ENCODE measurements at regions not wholly inside any gene's neighbourhood (a gene's known extent, or its start where the extent isn't known, plus 50 kb on each side); places are given as distances from the start of the nearest gene placed in this dataset.

DNA sequence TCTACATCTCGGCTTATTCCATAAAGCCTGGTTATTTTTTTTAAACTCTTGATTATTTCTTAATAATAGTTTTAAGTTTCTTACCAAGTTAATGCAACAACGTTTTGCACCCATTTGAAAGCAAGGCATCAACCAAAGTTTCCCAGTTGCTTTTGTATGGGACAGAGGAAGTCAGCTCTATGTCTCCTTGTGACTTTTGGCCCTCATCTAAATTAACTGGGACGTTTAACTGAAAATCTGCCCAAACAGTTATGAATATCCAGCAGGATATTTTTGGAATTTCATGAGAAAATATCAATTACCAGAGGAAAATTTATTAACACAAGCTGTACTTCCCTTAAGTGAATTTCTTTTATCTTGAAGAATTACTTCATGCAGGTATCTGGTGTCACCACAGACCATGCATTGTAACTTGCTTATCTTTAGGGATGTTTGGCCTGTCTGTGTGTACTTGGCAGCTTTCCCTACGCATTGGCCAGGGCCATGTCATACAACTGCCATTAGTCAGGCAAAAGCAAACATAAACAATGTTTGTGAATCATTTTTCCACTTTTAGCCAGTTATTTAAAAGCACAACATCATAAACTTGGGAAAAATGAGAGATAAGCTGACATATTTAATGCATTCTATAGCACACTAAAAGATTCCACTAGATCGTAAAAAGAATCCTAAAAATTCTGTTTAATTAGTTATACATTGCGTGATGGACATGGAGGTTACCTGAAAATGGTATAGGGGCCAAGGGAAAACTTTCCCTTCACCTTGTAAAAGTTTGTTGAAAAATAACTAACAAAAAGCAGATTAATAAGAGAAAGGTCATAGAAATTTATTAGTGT is 101.4 kb upstream of the PDE5A start (continued):
- TF ChIP-seq, protein P1, sequence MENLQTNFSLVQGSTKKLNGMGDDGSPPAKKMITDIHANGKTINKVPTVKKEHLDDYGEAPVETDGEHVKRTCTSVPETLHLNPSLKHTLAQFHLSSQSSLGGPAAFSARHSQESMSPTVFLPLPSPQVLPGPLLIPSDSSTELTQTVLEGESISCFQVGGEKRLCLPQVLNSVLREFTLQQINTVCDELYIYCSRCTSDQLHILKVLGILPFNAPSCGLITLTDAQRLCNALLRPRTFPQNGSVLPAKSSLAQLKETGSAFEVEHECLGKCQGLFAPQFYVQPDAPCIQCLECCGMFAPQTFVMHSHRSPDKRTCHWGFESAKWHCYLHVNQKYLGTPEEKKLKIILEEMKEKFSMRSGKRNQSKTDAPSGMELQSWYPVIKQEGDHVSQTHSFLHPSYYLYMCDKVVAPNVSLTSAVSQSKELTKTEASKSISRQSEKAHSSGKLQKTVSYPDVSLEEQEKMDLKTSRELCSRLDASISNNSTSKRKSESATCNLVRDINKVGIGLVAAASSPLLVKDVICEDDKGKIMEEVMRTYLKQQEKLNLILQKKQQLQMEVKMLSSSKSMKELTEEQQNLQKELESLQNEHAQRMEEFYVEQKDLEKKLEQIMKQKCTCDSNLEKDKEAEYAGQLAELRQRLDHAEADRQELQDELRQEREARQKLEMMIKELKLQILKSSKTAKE (CRISPR knock-in tag; IDR thresholded peaks at IDR 0.05; ENCODE audit: borderline replicate concordance), result peak; percentile 37; the same call in 1 of the 2 replicates
- TF ChIP-seq, protein P2, sequence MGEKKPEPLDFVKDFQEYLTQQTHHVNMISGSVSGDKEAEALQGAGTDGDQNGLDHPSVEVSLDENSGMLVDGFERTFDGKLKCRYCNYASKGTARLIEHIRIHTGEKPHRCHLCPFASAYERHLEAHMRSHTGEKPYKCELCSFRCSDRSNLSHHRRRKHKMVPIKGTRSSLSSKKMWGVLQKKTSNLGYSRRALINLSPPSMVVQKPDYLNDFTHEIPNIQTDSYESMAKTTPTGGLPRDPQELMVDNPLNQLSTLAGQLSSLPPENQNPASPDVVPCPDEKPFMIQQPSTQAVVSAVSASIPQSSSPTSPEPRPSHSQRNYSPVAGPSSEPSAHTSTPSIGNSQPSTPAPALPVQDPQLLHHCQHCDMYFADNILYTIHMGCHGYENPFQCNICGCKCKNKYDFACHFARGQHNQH (CRISPR knock-in tag; IDR thresholded peaks at IDR 0.05), result no peak
- TF ChIP-seq ZNF335 (CRISPR knock-in tag; IDR thresholded peaks at IDR 0.05) (no peak), HOXA5 (CRISPR knock-in tag; IDR thresholded peaks at IDR 0.05) (no peak), ZNF746 (CRISPR knock-in tag; IDR thresholded peaks at IDR 0.05) (no peak)

DNA sequence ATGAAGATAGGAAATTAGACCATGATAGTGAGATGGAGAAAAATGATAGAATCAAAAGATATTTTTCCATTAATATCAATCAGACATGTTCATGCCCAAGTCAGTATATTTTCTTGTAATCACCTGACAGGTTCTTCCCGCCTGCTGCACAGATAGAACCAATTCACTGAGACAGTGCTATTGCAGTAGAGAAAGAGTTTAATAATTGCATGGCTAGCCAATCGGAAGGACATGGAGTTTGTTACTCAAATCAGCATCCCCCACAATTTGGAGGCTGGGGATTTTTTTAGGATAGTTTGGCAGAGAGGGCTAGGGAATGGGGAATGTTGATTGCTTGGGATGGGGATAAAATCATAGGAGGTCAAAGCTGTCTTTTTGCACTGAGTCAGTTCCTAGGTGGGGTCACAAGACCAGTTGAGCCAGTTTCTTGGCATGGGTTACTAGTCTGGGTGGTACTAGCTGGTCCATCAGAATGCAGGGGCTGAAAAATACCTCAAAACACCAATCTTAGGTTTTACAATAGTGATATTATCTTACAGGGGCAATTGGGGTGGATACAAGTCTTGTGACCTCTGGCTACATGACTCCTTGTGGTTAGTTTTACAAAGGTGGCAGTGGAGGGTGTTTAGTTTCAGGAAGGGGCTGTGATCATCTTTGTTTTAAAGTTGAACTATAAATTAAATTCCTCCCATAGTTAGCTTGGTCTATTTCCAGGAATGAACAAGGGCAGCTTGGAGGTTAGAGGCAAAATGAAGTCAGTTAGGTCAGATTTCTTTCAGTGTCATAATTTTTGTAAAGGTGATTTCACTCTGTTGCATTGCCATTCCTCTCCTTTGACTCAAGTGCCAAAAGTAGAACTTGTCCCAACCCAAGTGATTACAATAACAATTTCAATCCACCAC is 100.3 kb upstream of the PDE5A start:
- no peak for ATAC-seq
- no peaks in the 10 kb centered on the region for H3K79me2 ChIP-seq (ENCODE audit: insufficient read depth, low read length)
- FAIRE-seq, result no peak
- no peaks in the 10 kb centered on the region for H4K20me1 ChIP-seq (ENCODE audit: insufficient read depth, low read length)
- H2AFZ ChIP-seq (ENCODE audit: low read length), result no peak overlapping the region
- in situ Hi-C loops (cut with HindIII; ENCODE audit: extremely low pct_ligation_motif_present, low pct_unique_long_range_greater_than_20kb) (no loop called here), intact Hi-C loops (cut with micrococcal nuclease; ENCODE audit: unreplicated experiment) (no loop called here)
- H3K4me2 ChIP-seq (ENCODE audit: low read depth, low read length), result no peak overlapping the region
- no peaks in the 10 kb centered on the region for H3K27me3 ChIP-seq (ENCODE audit: control insufficient read depth in 1 of 2, insufficient read depth in 2 of 2, low read length in 2 of 2)
- ChIA-PET CTCF (ENCODE audit: low intra/inter-chr PET ratio, low total read pairs) (no interaction called here), POLR2A (no interaction called here)
- peaks cover 11% of the 10 kb centered on the region for H3K4me1 ChIP-seq (ENCODE audit: insufficient read depth, low read length)
- TF ChIP-seq, protein P3, sequence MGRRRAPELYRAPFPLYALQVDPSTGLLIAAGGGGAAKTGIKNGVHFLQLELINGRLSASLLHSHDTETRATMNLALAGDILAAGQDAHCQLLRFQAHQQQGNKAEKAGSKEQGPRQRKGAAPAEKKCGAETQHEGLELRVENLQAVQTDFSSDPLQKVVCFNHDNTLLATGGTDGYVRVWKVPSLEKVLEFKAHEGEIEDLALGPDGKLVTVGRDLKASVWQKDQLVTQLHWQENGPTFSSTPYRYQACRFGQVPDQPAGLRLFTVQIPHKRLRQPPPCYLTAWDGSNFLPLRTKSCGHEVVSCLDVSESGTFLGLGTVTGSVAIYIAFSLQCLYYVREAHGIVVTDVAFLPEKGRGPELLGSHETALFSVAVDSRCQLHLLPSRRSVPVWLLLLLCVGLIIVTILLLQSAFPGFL (CRISPR knock-in tag; IDR thresholded peaks at IDR 0.05), result no peak
- TF ChIP-seq, protein P4, sequence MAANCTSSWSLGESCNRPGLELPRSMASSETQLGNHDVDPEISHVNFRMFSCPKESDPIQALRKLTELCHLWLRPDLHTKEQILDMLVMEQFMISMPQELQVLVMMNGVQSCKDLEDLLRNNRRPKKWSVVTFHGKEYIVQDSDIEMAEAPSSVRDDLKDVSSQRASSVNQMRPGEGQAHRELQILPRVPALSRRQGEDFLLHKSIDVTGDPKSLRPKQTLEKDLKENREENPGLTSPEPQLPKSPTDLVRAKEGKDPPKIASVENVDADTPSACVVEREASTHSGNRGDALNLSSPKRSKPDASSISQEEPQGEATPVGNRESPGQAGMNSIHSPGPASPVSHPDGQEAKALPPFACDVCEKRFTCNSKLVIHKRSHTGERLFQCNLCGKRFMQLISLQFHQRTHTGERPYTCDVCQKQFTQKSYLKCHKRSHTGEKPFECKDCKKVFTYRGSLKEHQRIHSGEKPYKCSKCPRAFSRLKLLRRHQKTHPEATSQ (CRISPR knock-in tag; IDR thresholded peaks at IDR 0.05; ENCODE audit: borderline replicate concordance), result no peak
- H3K36me3 ChIP-seq (replicated peaks in 1 of 2; ENCODE audit: control insufficient read depth in 1 of 2, insufficient read depth in 2 of 2, low read length in 2 of 2), result no peaks in the 10 kb centered on the region
- BruUV-seq (replicated peaks), result no TSS peak
- no peak overlapping the region for H3K4me3 ChIP-seq (replicated peaks in 1 of 3; ENCODE audit: insufficient read depth in 1 of 3, low read depth in 2 of 3, low read length in 3 of 3)
- DNase-seq (ENCODE audit: low spot score), result no peak
- no peak overlapping the region for H3K9ac ChIP-seq (ENCODE audit: insufficient read depth, low read depth, low read length)
- H3K27ac ChIP-seq (ENCODE audit: extremely low read length, insufficient read depth, low read length), result no peak overlapping the region
- 76% methylated on average over 2 of the region's 2 CpGs for WGBS (ENCODE audit: low lambda C conversion rate)
- H3K9me3 ChIP-seq (ENCODE audit: low read length), result peaks cover 5% of the 10 kb centered on the region; the same call in 1 of the 2 replicates
